ENCODE measurements at regions not wholly inside any gene's neighbourhood (a gene's known extent, or its start where the extent isn't known, plus 50 kb on each side); places are given as distances from the start of the nearest gene placed in this dataset.
"Not testable (repeated sequence)": the region's sequence is repeated elsewhere in the genome, so short reads cannot be mapped to it uniquely, and the experiment has no call there.

DNA sequence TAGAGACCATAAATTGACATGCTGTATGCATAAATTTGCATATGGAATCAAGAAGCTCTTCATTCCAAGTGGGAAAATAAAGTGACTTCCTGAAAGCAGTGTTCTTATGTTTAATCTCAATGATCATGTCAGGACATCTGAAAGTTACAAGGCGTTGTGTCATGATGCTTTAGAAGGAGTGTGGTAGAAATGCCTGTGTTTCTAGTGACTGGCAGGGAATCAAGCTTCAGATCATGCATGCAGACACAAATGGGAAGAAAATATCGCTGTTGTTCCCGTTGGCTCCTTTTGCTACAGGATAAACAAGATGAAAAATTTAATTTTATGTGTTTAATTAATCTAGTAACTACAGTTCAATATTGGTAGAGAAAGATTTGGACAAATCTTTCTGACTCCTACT, 298.1 kb upstream of the SYT1 start:
- Histone ChIP-seq H3K4me3 (no peak overlapping the region), H3K27ac (no peak overlapping the region)
- TF ChIP-seq, protein P1, sequence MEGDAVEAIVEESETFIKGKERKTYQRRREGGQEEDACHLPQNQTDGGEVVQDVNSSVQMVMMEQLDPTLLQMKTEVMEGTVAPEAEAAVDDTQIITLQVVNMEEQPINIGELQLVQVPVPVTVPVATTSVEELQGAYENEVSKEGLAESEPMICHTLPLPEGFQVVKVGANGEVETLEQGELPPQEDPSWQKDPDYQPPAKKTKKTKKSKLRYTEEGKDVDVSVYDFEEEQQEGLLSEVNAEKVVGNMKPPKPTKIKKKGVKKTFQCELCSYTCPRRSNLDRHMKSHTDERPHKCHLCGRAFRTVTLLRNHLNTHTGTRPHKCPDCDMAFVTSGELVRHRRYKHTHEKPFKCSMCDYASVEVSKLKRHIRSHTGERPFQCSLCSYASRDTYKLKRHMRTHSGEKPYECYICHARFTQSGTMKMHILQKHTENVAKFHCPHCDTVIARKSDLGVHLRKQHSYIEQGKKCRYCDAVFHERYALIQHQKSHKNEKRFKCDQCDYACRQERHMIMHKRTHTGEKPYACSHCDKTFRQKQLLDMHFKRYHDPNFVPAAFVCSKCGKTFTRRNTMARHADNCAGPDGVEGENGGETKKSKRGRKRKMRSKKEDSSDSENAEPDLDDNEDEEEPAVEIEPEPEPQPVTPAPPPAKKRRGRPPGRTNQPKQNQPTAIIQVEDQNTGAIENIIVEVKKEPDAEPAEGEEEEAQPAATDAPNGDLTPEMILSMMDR (IDR thresholded peaks at IDR 0.05), result no peak
- no peak for DNase-seq (ENCODE audit: low spot score)

DNA sequence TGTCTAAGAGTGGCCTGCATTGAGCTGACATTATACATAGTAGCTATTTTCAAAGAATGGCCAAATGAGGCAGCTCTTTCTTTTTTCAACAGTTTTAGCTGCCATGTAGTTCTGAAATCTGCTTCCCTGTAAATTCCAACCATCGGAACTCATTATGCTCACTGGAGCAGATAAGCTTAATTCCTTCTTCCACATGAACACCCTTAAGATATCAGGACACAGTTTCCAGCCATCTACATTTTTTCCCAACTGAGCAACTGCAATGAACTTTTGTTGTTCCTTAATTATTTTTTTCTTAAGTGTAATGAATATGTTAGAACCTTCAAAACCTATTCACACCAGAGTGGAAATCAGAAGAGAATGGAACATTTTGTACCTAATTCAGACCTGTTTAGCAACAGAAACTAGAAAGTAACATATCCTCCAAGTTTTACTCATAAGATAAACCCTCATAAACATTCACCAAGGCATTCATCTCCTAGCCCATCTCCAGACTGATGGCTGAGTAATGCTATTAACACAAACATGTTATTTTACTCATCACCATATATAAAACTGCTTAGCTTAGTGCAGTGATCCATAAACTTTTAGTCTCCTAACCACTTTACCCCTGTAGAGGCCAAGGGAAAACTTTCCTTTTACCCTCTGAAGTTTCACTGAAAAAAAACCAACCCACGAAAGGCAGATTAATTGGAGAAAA, 296.1 kb upstream of the SYT1 start:
- TF ChIP-seq, protein P1 (IDR thresholded peaks at IDR 0.05), result no peak
- H3K4me3 ChIP-seq, result no peak overlapping the region
- DNase-seq (ENCODE audit: low spot score), result no peak
- no peak overlapping the region for H3K27ac ChIP-seq

DNA sequence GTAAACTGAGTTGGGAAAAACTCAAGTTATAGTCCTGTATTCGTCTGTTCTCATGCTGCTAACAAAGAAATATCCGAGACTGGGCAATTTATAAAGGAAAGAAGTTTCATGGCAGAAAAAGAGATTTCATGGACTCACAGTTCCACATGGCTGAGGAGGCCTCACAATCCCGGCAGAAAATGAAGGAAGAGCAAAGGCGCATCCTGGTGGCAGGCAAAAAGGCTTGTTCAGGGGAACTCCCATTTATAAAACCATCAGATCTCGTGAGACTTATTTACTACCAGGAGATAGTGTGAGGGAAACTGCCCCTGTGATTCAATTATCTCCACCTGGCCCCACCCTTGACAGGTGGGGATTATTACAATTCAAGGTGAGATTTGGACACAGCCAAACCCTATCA, 292.6 kb upstream of the SYT1 start:
- TF ChIP-seq, protein P1 (IDR thresholded peaks at IDR 0.05), result no peak
- DNase-seq (ENCODE audit: low spot score), result no peak
- no peak overlapping the region for H3K4me3 ChIP-seq
- H3K27ac ChIP-seq, result no peak overlapping the region

DNA sequence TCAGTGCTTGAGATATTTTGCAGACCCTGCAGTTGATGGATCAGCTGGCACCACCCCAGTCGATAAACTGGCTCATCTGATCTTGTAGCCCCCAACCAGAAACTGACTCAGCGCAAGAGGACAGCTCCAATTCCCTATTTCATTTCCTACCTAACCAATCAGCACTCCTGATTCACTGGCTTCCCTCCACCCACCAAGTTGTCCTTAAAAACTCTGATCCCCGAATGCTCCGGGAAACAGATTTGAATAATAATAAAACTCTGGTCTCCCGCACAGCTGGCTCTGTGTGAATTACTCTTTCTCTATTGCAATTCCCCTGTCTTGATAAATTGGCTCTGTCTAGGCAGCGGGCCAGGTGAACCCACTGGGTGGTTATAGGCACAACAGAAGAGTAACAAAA, 289.4 kb upstream of the SYT1 start:
- DNase-seq (ENCODE audit: low spot score); H3K27ac ChIP-seq; H3K4me3 ChIP-seq: not testable (repeated sequence)

DNA sequence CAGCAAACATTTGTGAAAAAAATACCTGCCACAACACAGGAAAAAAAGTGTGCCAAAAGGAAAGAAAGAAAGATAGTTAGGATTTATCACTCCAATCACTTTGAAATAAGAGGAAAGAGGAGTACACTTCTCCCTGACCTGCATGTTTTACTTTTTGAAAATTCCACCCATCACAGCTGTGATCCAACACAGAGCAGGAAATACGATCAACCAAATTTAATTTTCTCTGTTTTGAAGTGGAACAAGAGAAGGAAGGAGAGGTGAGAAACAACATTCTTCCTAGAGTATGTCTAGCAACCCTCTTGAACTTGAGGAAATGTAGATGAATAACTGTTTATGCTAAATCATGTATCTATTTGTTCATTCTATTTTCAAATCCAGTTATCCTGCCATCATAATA, 284.7 kb upstream of the SYT1 start:
- TF ChIP-seq, protein P1 (IDR thresholded peaks at IDR 0.05), result no peak
- DNase-seq (ENCODE audit: low spot score), result no peak
- Histone ChIP-seq H3K27ac (no peak overlapping the region), H3K4me3 (no peak overlapping the region)

DNA sequence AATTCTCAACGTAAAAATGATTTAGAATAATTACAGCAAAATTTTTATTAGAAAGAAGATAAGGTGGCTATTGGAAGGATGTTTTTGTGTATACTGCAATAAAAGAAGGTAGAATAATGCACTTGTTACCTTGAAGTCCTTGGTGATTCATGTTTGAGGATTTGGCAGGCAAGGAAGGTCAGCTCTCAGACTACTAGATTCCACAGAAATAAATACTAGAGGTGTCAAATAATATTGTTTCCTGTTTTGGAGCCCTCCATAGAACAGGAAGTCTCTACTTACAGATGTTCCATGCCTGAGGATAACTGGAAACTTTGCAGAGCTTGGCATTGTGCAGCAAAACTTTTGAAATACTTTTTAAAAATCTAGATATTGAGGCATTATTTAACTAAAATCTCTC, 284.3 kb upstream of the SYT1 start:
- no peak overlapping the region for H3K4me3 ChIP-seq
- TF ChIP-seq, protein P1 (IDR thresholded peaks at IDR 0.05), result no peak
- no peak overlapping the region for H3K27ac ChIP-seq
- no peak for DNase-seq (ENCODE audit: low spot score)

DNA sequence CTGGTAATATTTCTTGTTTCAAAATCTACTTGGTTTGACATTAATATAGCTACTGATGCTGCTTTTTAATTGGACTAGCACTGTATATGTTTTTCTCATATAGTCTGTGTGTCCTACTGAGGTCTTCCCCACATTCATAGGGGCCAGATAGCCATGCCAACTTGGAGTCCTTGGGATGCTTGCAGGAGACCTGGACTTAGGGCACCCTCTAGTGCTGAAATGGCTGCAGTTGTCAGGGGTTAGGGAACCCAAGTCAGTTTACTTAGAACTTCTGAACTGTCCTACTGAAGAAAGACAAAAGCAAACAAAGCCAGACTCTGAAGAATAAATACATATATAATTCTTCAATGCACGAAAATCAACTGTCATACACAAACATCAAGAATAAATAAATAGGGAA, 279.9 kb upstream of the SYT1 start:
- TF ChIP-seq, protein P1 (IDR thresholded peaks at IDR 0.05), result no peak

More for the DNA sequence above, 279.9 kb upstream of the SYT1 start:
- Histone ChIP-seq H3K4me3 (no peak overlapping the region), H3K27ac (no peak overlapping the region)
- DNase-seq (ENCODE audit: low spot score), result no peak
